Heart right ventricle (tissue), 16 donors: ENCODE measurements at regions not wholly inside any gene's neighbourhood (a gene's known extent, or its start where the extent isn't known, plus 50 kb on each side); places are given as distances from the start of the nearest gene placed in this dataset.

Experiments used
- ATAC-seq, 8 donors: fragments of 200-7000 bp; cut with Tn5 transposase; one replicate each; pipeline ENCODE4 v1.9.1; 2020; ENCODE audit warnings: mild to moderate bottlenecking in 8 of 8, moderate library complexity in 8 of 8, moderate number of reproducible peaks in 1 of 8
- DNase-seq, 2 donors: peaks; one replicate each; pipeline ENCODE4 v3.0.0-alpha.2; 2020
- H3K27ac ChIP-seq, 10 donors: fragments of 200-600 bp; sonication (generic) in 2 of 10; one replicate each; pipeline versions ENCODE4 v1.5.0 to v1.8.0; 2020 to 2022; ENCODE audit warnings: mild to moderate bottlenecking in 3 of 10
- H3K27me3 ChIP-seq, 7 donors: fragments of 200-600 bp; one replicate each; pipeline ENCODE4 v1.8.0; 2021 to 2022; ENCODE audit warnings: mild to moderate bottlenecking in 2 of 7
- H3K36me3 ChIP-seq, 9 donors: fragments of 200-600 bp; sonication (generic) in 1 of 9; one replicate each; pipeline versions ENCODE4 v1.5.0 to v1.8.0; 2020 to 2022; ENCODE audit warnings: mild to moderate bottlenecking in 2 of 9
- H3K4me1 ChIP-seq, 9 donors: fragments of 200-600 bp; sonication (generic) in 1 of 9; one replicate each; pipeline versions ENCODE4 v1.5.0 to v1.8.0; 2020 to 2022; ENCODE audit warnings: mild to moderate bottlenecking in 4 of 9
- H3K4me3 ChIP-seq, 10 donors: fragments of 200-600 bp; sonication (generic) in 2 of 10; one replicate each; pipeline versions ENCODE4 v1.5.0 to v1.8.0; 2020 to 2022; ENCODE audit warnings: mild to moderate bottlenecking in 7 of 10, moderate library complexity in 2 of 10
- H3K9me3 ChIP-seq, 11 donors: fragments of 200-600 bp in 10 of 11; sonication (generic) in 2 of 11; one replicate each; pipeline versions ENCODE4 v1.5.0 to v1.8.0; 2013 to 2022; ENCODE audit warnings: mild to moderate bottlenecking in 2 of 11, control low read depth in 1 of 11, moderate library complexity in 1 of 11
- CTCF ChIP-seq, 9 donors: fragments of 200-600 bp; sonication (generic) in 2 of 9; IDR thresholded peaks; one replicate each; pipeline versions ENCODE4 v1.5.0 to v1.8.0; 2021 to 2022; ENCODE audit warnings: antibody characterized with exemption in 9 of 9, mild to moderate bottlenecking in 5 of 9, moderate library complexity in 1 of 9
- WGBS, 2 donors: extraction: QIAGEN DNeasy Blood & Tissue Kit; methylation state at CpG; one replicate each; pipeline ENCODE4 v1.1.7; 2013; ENCODE audit warnings: inconsistent platforms in 1 of 2; 5-methylcytosine and 5-hydroxymethylcytosine counted together
- intact Hi-C, 10 donors: fragments of 100-400 bp; cut with DNase I; formaldehyde crosslinking; loops; one replicate each; pipeline versions ENCODE4 v1.11.1 to v1.14.2; 2022
- donor health status: Arrhythmogenic right ventricular cardiomyopathy.
- donor health status: ischemic (EF 13 %, LVEDD 7.1; RV severe dilation, severe dysfunction).
- donor health status: healthy with polysubstance abuse.
- donor health status: DM: no; HTN: yes; CAD: no.
- donor health status: DM: no; HTN: no; CAD: no.
- donor health status: ischemic (EF 25% LVEDD 6.9; RV normal size, moderate dysfunction).
- donor health status: ischemic (EF 25% LVEDD 5.7; RV mildly dilated, moderate dysfunction).
- donor health status: healthy.
- donor health status: DM: yes; HTN: yes; CAD: no.
- donor health status: Ischemic cardiomyopathy.
- donor health status: ischemic (EF 35%, LVEDD 5.7; RV mildly dilated, moderate dysfunction).
- donor health status: nonischemic (EF 11% LVEDD 7.7; RV severe dilation, severe dysfunction).
- donor health status: DM: yes; HTN: yes; CAD: no.
- donor health status: PGD.
- donor health status: ischemic (EF 29% LVEDD 5.4; RV normal size, mild dysfunction).
- donor health status: nonischemic (EF 23%, LVEDD 6.1; RV moderate dilation, normal function).

DNA sequence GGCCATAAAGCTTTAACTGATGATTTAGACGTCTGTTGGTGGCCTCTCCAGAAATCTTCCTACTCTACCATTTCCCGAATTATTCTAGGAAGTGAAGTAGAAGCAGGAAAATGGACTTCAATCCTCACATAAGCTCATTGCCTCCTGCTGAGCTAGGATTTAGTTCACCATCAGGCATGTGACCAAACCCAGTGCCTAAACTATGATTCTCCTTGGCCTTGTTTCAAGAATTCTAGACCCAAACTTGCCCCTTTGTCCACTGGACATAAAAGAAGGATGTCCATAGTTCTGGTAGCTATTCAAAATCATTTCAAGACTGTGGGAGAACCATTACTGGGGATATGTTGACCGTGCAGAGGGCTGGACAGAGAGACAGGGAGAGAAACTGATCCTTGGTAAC, 105.8 kb downstream of the C12orf50 start:
- 78 to 80% methylated on average over 3 of the region's 3 CpGs for WGBS, 2 donors
- no peaks in the 10 kb centered on the region for H3K27me3 ChIP-seq
- DNase-seq (no peak), ATAC-seq (no peak)
- intact Hi-C loops: no loop called here
- H3K36me3 ChIP-seq: no peaks in the 10 kb centered on the region
- no peaks in the 10 kb centered on the region for H3K9me3 ChIP-seq
- H3K27ac ChIP-seq: no peak overlapping the region
- H3K4me1 ChIP-seq: no peaks in the 10 kb centered on the region
- no peak for TF ChIP-seq CTCF (IDR thresholded peaks at IDR 0.05)
- no peak overlapping the region for H3K4me3 ChIP-seq

DNA sequence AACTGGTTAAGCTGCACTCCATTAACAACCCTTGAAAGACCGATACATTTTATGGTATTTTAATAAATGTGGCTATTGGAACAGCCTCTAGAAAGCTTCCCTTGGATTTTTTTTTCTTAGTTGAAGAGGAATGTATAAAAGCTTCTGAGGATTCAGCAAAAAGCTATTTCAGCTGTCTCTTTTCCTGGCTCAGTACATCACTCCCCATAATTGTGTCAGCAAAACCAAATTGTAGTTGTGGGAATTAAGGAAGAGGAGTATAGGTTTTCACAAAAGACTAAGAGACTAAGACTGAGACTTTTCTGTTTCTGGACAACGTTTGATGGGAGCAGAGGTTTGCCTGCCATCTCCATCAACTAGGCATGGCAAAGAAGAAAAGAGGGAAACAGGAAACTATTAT, 106.5 kb downstream of the C12orf50 start:
- Histone ChIP-seq H3K27me3 (no peaks in the 10 kb centered on the region), H3K4me3 (no peak overlapping the region), H3K4me1 (no peaks in the 10 kb centered on the region), H3K36me3 (no peaks in the 10 kb centered on the region), H3K27ac (no peak overlapping the region), H3K9me3 (no peaks in the 10 kb centered on the region)
- DNase-seq (no peak), ATAC-seq (no peak)
- WGBS, 2 donors: 65 to 76% methylated on average over 2 of the region's 2 CpGs
- no peak for TF ChIP-seq CTCF (IDR thresholded peaks at IDR 0.05)
- intact Hi-C loops: no loop called here

GRCh38 chr12:87921621-87922020, 107.6 kb downstream of the C12orf50 start:
- DNase-seq (no peak), ATAC-seq (no peak)
- intact Hi-C loops: no loop called here
- Histone ChIP-seq H3K4me3 (no peak overlapping the region), H3K4me1 (no peaks in the 10 kb centered on the region), H3K27me3 (no peaks in the 10 kb centered on the region), H3K36me3 (no peaks in the 10 kb centered on the region), H3K9me3 (no peaks in the 10 kb centered on the region), H3K27ac (no peak overlapping the region)
- whole genome bisulfite sequencing, 2 donors: 75 to 84% methylated on average over 4 of the region's 4 CpGs
- TF ChIP-seq CTCF (IDR thresholded peaks at IDR 0.05): no peak

GRCh38 chr12:87920139-87920538, 109.1 kb downstream of the C12orf50 start:
- H3K4me1 ChIP-seq: no peaks in the 10 kb centered on the region
- H3K27ac ChIP-seq: no peak overlapping the region
- TF ChIP-seq CTCF (IDR thresholded peaks at IDR 0.05): no peak
- H3K36me3 ChIP-seq: no peaks in the 10 kb centered on the region
- intact Hi-C loops: no loop called here
- H3K9me3 ChIP-seq: peaks cover 0 to 3% (median 0%) of the 10 kb centered on the region in 11 donors
- H3K27me3 ChIP-seq: no peaks in the 10 kb centered on the region
- no peak overlapping the region for H3K4me3 ChIP-seq
- DNase-seq (no peak), ATAC-seq (no peak)

GRCh38 chr12:87901457-87901856, 127.7 kb downstream of the C12orf50 start:
- WGBS, 2 donors: 84 to 89% methylated on average over 4 of the region's 4 CpGs
- H3K36me3 ChIP-seq: no peaks in the 10 kb centered on the region
- no peak overlapping the region for H3K4me3 ChIP-seq
- no peaks in the 10 kb centered on the region for H3K9me3 ChIP-seq
- TF ChIP-seq CTCF (IDR thresholded peaks at IDR 0.05): no peak
- DNase-seq (no peak), ATAC-seq (no peak)
- no peaks in the 10 kb centered on the region for H3K27me3 ChIP-seq
- intact Hi-C loops: no loop called here
- no peaks in the 10 kb centered on the region for H3K4me1 ChIP-seq
- no peak overlapping the region for H3K27ac ChIP-seq
